ENCODE measurements at regions not wholly inside any gene's neighbourhood (a gene's known extent, or its start where the extent isn't known, plus 50 kb on each side); places are given as distances from the start of the nearest gene placed in this dataset.

GRCh38 chr12:92582475-92582874 is 120.3 kb upstream of the PLEKHG7 start:
- TF ChIP-seq CTCF (IDR thresholded peaks at IDR 0.05): no peak
- TF ChIP-seq POLR2A (IDR thresholded peaks at IDR 0.05): no peak
- TF ChIP-seq POLR2AphosphoS5 (IDR thresholded peaks at IDR 0.05; ENCODE audit: insufficient read depth in 1 of 2, low read depth in 1 of 2): no peak
